SK-N-SH (cell line): ENCODE measurements at regions not wholly inside any gene's neighbourhood (a gene's known extent, or its start where the extent isn't known, plus 50 kb on each side); places are given as distances from the start of the nearest gene placed in this dataset.

ENCODE experiments used
- EZH2phosphoT487 ChIP-seq: fragments of 200-600 bp; sonication (generic); IDR thresholded peaks from 2 replicates; pipeline ENCODE4 v1.6.1; 2017; ENCODE audit warnings: low read depth, mixed run types, mild to moderate bottlenecking, antibody characterized with exemption, moderate library complexity, borderline replicate concordance
- FOXM1 ChIP-seq: IDR thresholded peaks from 2 replicates; pipeline ENCODE4 v1.4.0; 2012; ENCODE audit warnings: low read depth, mild to moderate bottlenecking
- GABPA ChIP-seq: IDR thresholded peaks from 2 replicates; pipeline ENCODE4 v1.4.0; 2012; ENCODE audit warnings: low read depth, mild to moderate bottlenecking
- JUND ChIP-seq: IDR thresholded peaks from 2 replicates; pipeline ENCODE4 v1.4.0; 2012
- NFIC ChIP-seq: IDR thresholded peaks from 2 replicates; pipeline ENCODE4 v1.4.0; 2012; ENCODE audit warnings: borderline replicate concordance
- POLR2AphosphoS5 ChIP-seq: IDR thresholded peaks from 2 replicates; pipeline ENCODE4 v1.6.1; 2012; ENCODE audit warnings: low read depth, low read length
- RAD21 ChIP-seq: IDR thresholded peaks from 2 replicates; pipeline ENCODE4 v1.6.1; 2012; ENCODE audit warnings: mild to moderate bottlenecking, low read length
- RCOR1 ChIP-seq: fragments of 150-350 bp; IDR thresholded peaks from 2 replicates; pipeline ENCODE4 v1.6.1; 2017; ENCODE audit warnings: antibody characterized with exemption, low read length
- SIN3A ChIP-seq: IDR thresholded peaks from 2 replicates; pipeline ENCODE4 v1.6.1; 2012; ENCODE audit warnings: low read depth, mild to moderate bottlenecking, low read length, moderate library complexity, borderline replicate concordance
- SMC3 ChIP-seq: IDR thresholded peaks from 2 replicates; pipeline ENCODE4 v1.6.1; 2012; ENCODE audit warnings: low read depth, low read length, improper control_type of control experiment
- TF ChIP-seq, protein P1 (sequence below): IDR thresholded peaks from 2 replicates; pipeline ENCODE4 v1.4.0; 2012; ENCODE audit warnings: low read depth
- TF ChIP-seq, protein P2 (sequence below): fragments of 200-600 bp; sonication (generic); IDR thresholded peaks from 2 replicates; pipeline ENCODE4 v1.6.1; 2017; ENCODE audit warnings: antibody characterized with exemption, mild to moderate bottlenecking, moderate library complexity

DNA sequence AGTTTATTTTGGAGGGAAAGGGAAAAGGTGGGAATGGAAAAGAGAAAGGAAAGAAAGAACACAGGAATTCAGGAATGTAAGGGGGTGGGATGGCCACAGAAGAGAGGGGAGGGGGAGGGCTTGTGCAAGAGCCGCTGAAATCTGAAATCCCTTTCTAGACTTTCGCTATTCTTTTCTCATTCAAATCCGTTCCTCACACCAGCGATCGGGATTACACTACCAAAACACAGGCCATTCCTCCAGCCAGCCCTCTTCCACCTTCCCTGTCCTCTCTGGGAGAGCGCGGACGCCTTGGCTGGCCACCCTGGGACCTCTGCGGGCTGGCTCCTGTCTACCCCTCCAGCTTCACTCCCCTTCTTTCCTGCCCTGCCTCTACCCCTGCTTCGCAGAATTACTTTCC is 102.3 kb downstream of the CDCA7 start:
- TF ChIP-seq FOXM1 = no peak
- no peak for TF ChIP-seq EZH2phosphoT487
- TF ChIP-seq, protein P1, sequence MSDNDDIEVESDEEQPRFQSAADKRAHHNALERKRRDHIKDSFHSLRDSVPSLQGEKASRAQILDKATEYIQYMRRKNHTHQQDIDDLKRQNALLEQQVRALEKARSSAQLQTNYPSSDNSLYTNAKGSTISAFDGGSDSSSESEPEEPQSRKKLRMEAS = no peak
- TF ChIP-seq SIN3A = no peak
- TF ChIP-seq, protein P2, sequence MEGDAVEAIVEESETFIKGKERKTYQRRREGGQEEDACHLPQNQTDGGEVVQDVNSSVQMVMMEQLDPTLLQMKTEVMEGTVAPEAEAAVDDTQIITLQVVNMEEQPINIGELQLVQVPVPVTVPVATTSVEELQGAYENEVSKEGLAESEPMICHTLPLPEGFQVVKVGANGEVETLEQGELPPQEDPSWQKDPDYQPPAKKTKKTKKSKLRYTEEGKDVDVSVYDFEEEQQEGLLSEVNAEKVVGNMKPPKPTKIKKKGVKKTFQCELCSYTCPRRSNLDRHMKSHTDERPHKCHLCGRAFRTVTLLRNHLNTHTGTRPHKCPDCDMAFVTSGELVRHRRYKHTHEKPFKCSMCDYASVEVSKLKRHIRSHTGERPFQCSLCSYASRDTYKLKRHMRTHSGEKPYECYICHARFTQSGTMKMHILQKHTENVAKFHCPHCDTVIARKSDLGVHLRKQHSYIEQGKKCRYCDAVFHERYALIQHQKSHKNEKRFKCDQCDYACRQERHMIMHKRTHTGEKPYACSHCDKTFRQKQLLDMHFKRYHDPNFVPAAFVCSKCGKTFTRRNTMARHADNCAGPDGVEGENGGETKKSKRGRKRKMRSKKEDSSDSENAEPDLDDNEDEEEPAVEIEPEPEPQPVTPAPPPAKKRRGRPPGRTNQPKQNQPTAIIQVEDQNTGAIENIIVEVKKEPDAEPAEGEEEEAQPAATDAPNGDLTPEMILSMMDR = no peak
- no peak for TF ChIP-seq GABPA
- TF ChIP-seq RCOR1 = no peak
- TF ChIP-seq POLR2AphosphoS5 = no peak
- no peak for TF ChIP-seq RAD21
- TF ChIP-seq SMC3 = no peak
- TF ChIP-seq JUND = no peak
- TF ChIP-seq NFIC = no peak
